Activated CD4-positive, alpha-beta memory T cell treated with anti-CD3 and anti-CD28 coated beads, Interleukin-2, amount 10 ng/mL, durations not matched to agents 7 days and 5 days (primary cell): ENCODE measurements at regions not wholly inside any gene's neighbourhood (a gene's known extent, or its start where the extent isn't known, plus 50 kb on each side); places are given as distances from the start of the nearest gene placed in this dataset.

ENCODE experiments used
- CTCF ChIA-PET: fragments of 350-600 bp; sonication (Branson Sonifier 250); formaldehyde crosslinking; loops from one replicate; lab custom pipeline; 2021; ENCODE audit warnings: antibody characterized with exemption, inconsistent platforms; lab: Charles Lee
- POLR2A ChIA-PET: fragments of 350-600 bp; sonication (Branson Sonifier 250); formaldehyde crosslinking; loops from one replicate; lab custom pipeline; 2021; ENCODE audit warnings: antibody characterized with exemption; lab: Charles Lee
- DNase-seq: peaks from one replicate; pipeline ENCODE4 v3.0.0-alpha.2; 2020
- H3K27ac Mint-ChIP-seq: one replicate; pipeline ENCODE4 v1.8.0; 2021; ENCODE audit warnings: mild to moderate bottlenecking, mixed read lengths
- H3K27me3 Mint-ChIP-seq: one replicate; pipeline ENCODE4 v1.8.0; 2021; ENCODE audit warnings: mixed read lengths
- H3K36me3 Mint-ChIP-seq: one replicate; pipeline ENCODE4 v1.8.0; 2021; ENCODE audit warnings: low read depth, mixed read lengths
- H3K4me1 Mint-ChIP-seq: one replicate; pipeline ENCODE4 v1.8.0; 2021; ENCODE audit warnings: mixed read lengths
- H3K4me3 Mint-ChIP-seq: one replicate; pipeline ENCODE4 v1.8.0; 2021; ENCODE audit warnings: mild to moderate bottlenecking, mixed read lengths
- H3K9me3 Mint-ChIP-seq: one replicate; pipeline ENCODE4 v1.8.0; 2021; ENCODE audit warnings: mixed read lengths

DNA sequence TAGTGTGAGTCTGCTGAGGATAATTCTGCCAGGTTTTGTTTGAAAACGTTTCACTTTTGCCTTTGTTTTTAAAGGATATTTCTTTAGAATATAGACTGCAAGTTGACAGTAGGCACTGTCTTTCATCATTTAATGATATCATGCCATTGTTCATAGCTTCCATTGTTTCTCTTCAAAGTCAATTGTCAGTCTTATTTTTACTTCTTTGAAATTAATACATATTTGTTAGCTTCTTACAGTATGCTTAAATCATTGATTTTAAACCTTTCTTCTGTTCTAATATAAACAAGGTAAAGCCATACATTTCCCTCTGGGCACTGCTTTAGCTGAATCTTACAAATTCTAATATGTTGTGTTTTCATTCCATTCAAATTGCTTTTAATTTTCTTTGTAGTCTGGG lies 62.3 kb upstream of the PARVA start:
- Mint-ChIP-seq H3K4me1 (no peaks in the 10 kb centered on the region), H3K36me3 (no peaks in the 10 kb centered on the region), H3K27ac (no peak overlapping the region), H3K27me3 (peaks cover under 1% of the 10 kb centered on the region), H3K9me3 (peaks cover 3% of the 10 kb centered on the region), H3K4me3 (no peak overlapping the region)
- no peak for DNase-seq
- ChIA-PET POLR2A (no interaction called here), CTCF (no interaction called here)

DNA sequence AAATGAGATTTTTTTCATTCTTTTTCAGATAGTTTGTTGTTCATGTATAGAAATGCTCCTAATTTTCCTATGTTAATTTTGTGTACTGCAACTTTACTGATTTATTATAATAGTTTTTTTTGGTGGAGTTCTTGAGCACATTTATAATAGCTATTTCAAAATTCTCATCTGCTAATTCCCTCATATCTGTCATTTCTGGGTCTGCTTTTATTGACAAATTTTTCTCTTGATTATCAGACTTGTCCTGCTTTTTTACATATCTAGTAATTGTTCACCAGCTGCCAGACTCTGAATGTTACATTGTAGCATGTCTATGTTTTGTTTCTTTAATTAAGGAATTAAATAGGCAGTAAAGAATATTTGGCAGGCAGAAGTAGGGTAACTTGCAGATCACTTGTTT lies 60.9 kb upstream of the PARVA start:
- Mint-ChIP-seq H3K4me1 (peaks cover 10% of the 10 kb centered on the region), H3K9me3 (peaks cover 3% of the 10 kb centered on the region), H3K36me3 (no peaks in the 10 kb centered on the region), H3K27ac (no peak overlapping the region), H3K4me3 (no peak overlapping the region), H3K27me3 (no peaks in the 10 kb centered on the region)
- POLR2A ChIA-PET, result no interaction called here
- CTCF ChIA-PET, result interaction anchor here (1.1 to 1.2 kb wide), 2 partner anchors 14 to 15 kb away, joined by 3 to 5 read pairs; no protein-coding TSS in a partner anchor
- DNase-seq, result no peak

GRCh38 chr11:12318791-12319438 lies 58.5 kb upstream of the PARVA start:
- ChIA-PET POLR2A (no interaction called here), CTCF (interaction anchor here (1.1 to 3.0 kb wide), 2 partner anchors 12 to 570 kb away, joined by 4 to 18 read pairs; no protein-coding TSS in a partner anchor)
- Mint-ChIP-seq H3K27me3 (no peaks in the 10 kb centered on the region), H3K36me3 (no peaks in the 10 kb centered on the region), H3K27ac (no peak overlapping the region), H3K4me1 (peaks cover 16% of the 10 kb centered on the region), H3K9me3 (peaks cover 3% of the 10 kb centered on the region), H3K4me3 (no peak overlapping the region)
- no peak for DNase-seq

DNA sequence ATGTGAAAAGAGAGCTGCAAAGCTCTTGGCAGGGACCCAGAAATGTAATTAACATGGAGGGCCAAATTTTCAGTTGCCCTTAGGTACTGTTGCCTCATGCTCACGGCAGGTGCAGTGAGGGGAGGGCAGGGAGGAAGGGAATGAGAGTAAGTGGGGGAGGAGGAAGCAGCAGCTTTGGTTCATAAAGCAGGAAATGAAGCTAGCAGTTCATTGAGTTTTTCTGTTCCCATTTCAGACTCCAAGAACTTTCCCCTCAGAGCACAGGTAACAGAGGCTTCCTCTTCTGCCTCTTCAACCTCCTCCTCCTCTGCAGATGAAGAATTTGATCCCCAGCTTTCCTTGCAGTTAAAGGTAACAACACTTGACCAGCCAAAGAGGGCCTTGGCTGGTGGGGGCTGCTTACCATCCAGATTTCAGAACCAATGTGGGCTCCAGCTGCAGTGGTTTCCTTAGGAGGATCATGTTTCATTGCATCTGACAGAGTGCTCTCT lies 57.9 kb upstream of the PARVA start:
- CTCF ChIA-PET, result interaction anchor here (1.1 to 3.0 kb wide), 2 partner anchors 11 to 569 kb away, joined by 4 to 18 read pairs; no protein-coding TSS in a partner anchor
- no peak for DNase-seq
- H3K27ac Mint-ChIP-seq, result no peak overlapping the region
- H3K36me3 Mint-ChIP-seq, result no peaks in the 10 kb centered on the region
- H3K4me1 Mint-ChIP-seq, result peaks cover 16% of the 10 kb centered on the region
- POLR2A ChIA-PET, result no interaction called here
- peaks cover 3% of the 10 kb centered on the region for H3K9me3 Mint-ChIP-seq
- H3K4me3 Mint-ChIP-seq, result no peak overlapping the region
- H3K27me3 Mint-ChIP-seq, result no peaks in the 10 kb centered on the region

DNA sequence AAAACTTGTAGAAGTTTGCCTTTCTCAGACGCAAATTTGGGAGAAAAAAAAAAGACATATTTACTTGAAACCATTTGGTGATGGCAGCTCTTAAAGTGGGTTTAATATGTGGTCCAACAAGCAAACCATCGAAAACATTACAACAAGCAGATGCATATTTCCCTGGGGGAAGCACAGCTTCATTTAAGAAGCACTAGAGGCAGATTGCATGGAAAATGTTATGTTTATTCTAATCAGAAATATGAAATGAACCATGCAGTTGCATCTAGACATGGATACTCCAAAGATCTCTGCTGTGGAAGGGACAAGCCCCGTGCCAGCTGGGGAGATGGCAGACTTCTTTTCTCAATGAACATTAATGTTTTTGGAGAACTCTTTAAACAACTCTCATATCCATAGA lies 57.4 kb upstream of the PARVA start:
- POLR2A ChIA-PET, result no interaction called here
- DNase-seq, result no peak
- peaks cover 3% of the 10 kb centered on the region for H3K9me3 Mint-ChIP-seq
- no peaks in the 10 kb centered on the region for H3K36me3 Mint-ChIP-seq
- no peak overlapping the region for H3K27ac Mint-ChIP-seq
- H3K27me3 Mint-ChIP-seq, result no peaks in the 10 kb centered on the region
- CTCF ChIA-PET, result interaction anchor here (0.5 to 3.0 kb wide), 3 partner anchors 11 to 576 kb away, joined by 3 to 18 read pairs (median 4); no protein-coding TSS in a partner anchor
- peaks cover 16% of the 10 kb centered on the region for H3K4me1 Mint-ChIP-seq
- no peak overlapping the region for H3K4me3 Mint-ChIP-seq

DNA sequence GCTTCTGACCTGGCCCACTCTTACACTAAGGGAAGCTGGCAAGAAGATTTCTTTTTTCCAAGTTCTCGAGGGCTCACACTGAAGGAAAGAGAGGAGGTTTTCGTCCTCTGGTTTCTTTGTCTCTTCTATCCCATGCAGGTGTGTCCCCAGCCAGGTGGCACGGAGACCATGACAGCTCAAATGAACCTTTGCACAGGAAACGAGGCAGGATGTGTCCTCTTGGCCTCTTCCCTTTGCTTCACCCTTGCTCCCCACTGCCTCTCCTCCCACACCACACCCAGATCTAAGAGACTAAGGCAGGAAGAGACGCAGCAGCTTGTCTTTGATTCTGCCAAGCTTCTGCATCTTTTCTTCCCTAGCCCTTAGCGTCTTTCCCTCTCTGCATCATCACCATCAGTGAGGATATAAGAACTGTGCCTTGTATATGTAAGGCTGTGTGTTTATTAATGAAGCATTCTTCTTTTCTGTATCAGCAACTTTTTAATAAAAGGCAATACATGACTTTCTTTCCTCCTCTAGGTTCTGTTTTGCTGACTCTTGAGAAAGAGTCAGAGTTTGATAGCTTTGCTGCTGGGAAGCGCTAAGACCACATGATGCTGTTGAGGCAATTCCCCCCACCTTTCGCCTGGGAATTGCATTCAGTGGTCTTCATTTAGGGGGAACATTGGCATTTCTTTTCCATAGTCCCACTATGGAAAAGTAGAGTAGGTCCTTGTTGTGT lies 56.0 kb upstream of the PARVA start:
- CTCF ChIA-PET, result interaction anchor here (0.6 to 2.5 kb wide), 2 partner anchors 10 to 186 kb away, joined by 3 to 10 read pairs; no protein-coding TSS in a partner anchor
- no peaks in the 10 kb centered on the region for H3K27me3 Mint-ChIP-seq
- POLR2A ChIA-PET, result no interaction called here
- H3K27ac Mint-ChIP-seq, result no peak overlapping the region
- H3K4me1 Mint-ChIP-seq, result peaks cover 16% of the 10 kb centered on the region
- DNase-seq, result peak; percentile 21
- H3K36me3 Mint-ChIP-seq, result no peaks in the 10 kb centered on the region
- H3K9me3 Mint-ChIP-seq, result no peaks in the 10 kb centered on the region
- no peak overlapping the region for H3K4me3 Mint-ChIP-seq

DNA sequence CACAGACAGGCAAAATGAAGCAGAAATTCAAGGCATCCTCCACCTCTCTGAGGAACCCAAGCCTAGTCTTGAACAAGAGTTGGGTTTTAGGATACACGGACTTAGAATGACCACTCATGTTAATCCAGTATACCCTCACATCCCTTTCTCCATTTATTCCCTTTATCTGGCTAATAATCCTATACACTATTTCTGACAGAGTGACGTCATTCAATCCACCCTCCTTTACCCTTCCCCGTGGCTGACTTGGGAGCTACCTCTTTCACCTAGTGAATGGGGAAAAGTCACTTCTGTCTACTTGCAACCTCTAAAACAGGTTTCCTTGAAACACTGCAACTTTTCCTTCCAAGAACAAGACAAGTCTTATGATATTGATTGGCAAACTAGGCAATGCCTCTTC lies 52.8 kb upstream of the PARVA start:
- no peak for DNase-seq
- CTCF ChIA-PET, result no interaction called here
- no peak overlapping the region for H3K4me3 Mint-ChIP-seq
- no peak overlapping the region for H3K27ac Mint-ChIP-seq
- POLR2A ChIA-PET, result no interaction called here
- H3K4me1 Mint-ChIP-seq, result peaks cover 16% of the 10 kb centered on the region
- H3K27me3 Mint-ChIP-seq, result no peaks in the 10 kb centered on the region
- no peaks in the 10 kb centered on the region for H3K36me3 Mint-ChIP-seq
- H3K9me3 Mint-ChIP-seq, result no peaks in the 10 kb centered on the region
